GM12874 (cell line): ENCODE measurements at regions not wholly inside any gene's neighbourhood (a gene's known extent, or its start where the extent isn't known, plus 50 kb on each side); places are given as distances from the start of the nearest gene placed in this dataset.

Experiments used
- TF ChIP-seq, protein P1 (sequence below): IDR thresholded peaks from 2 replicates; pipeline ENCODE4 v1.5.1; 2011; ENCODE audit warnings: low read depth, mild to moderate bottlenecking, control low read depth, low read length, moderate library complexity; ENCODE audit not compliant: insufficient read depth

DNA sequence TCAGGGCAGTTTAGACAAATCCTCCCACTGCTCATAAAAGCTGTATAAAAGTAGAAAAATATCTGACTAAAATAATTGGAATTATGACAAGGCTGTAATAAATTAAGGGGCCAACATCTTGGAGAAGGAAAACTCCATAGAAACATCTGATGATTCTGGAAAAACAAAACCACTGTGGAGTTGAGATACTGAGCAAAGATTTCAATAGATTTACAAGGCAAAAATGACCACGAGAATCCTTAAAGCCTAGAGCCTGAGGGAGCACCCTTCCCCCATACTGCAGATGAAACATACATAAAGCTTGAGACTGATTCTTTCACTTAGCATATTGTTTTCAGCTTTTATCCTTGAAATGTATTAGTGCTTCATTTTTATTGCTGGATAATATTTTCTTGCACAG is 286.4 kb upstream of the MMADHC start:
- TF ChIP-seq, protein P1, sequence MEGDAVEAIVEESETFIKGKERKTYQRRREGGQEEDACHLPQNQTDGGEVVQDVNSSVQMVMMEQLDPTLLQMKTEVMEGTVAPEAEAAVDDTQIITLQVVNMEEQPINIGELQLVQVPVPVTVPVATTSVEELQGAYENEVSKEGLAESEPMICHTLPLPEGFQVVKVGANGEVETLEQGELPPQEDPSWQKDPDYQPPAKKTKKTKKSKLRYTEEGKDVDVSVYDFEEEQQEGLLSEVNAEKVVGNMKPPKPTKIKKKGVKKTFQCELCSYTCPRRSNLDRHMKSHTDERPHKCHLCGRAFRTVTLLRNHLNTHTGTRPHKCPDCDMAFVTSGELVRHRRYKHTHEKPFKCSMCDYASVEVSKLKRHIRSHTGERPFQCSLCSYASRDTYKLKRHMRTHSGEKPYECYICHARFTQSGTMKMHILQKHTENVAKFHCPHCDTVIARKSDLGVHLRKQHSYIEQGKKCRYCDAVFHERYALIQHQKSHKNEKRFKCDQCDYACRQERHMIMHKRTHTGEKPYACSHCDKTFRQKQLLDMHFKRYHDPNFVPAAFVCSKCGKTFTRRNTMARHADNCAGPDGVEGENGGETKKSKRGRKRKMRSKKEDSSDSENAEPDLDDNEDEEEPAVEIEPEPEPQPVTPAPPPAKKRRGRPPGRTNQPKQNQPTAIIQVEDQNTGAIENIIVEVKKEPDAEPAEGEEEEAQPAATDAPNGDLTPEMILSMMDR: no peak

DNA sequence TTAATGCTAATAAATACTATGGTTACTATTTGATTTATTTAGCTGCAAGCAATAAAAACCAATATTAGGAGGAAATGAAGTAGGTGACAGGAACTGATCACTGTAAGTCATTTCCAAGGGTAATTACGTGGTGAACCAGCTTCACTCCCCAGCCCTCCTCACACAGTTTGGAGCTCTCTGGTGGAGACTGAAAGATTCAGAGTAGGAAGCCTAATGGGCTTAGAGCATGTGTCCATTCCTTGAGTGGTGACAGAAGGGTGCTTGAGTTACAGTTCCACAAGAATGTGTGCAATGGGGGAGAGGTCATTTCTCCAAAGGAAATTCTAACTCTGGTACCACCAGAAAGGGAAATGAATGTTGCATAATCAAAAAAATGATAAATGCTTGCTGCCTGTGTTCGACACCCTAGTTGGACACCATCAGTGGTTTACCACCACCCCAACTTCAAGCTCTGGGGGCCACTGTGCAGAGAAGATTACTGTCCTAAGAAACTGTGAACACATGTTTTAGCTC is 285.1 kb upstream of the MMADHC start:
- TF ChIP-seq, protein P1: no peak

DNA sequence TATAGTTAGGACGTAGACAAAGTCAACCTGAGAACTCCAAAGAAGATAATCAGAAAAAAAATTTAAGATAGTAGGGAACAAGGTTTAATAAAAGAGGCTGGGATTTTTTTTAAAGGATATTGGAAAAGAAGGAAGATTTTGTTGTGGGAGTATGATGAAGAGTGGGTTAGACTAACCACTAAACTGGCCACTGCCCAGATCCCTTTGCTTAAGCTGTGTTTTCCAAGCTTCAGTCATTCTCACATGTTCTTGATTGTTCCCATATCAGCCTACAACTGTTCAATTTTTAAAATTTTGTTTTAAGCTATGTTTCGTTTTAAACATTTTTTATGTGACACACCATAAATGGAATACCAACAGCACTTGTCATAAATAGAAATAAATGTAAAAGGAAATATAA is 284.5 kb upstream of the MMADHC start:
- TF ChIP-seq, protein P1: no peak

DNA sequence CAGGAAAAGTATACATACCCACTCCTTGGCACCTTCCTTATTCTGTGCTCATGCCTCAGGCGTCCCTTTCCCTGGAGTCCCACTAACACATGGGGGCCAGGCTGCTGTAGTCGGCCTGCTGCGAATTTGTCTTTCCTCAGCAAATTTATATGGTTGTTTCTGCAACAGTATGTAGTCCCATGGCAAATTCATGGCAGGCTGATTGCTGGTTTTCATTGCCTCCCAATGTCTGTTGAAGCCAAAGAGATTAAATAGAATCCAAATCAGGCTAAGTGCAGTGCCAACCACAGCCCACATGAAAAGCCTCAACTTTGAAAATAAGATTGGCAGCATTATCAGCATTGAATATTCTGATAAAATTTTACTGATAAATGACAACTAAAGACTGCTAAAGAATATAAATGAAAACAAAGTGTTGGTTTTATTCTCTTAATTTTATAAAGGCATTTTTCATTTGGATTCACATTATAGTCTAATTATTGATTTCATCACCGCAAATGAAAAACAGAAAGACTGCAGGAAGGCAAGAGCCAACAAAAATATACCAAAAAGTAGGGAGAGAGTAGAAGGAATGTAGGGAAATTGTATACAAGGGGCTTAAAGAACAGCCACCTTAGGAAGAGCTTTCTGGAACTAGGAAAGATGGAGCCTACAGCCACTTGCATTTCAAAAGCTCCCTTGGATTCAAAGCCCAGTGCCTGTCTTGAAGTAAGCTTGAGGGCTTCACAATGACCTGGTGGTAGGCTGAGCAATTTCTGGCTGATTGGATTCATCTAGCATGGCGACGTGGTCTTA is 283.7 kb upstream of the MMADHC start:
- TF ChIP-seq, protein P1: no peak

DNA sequence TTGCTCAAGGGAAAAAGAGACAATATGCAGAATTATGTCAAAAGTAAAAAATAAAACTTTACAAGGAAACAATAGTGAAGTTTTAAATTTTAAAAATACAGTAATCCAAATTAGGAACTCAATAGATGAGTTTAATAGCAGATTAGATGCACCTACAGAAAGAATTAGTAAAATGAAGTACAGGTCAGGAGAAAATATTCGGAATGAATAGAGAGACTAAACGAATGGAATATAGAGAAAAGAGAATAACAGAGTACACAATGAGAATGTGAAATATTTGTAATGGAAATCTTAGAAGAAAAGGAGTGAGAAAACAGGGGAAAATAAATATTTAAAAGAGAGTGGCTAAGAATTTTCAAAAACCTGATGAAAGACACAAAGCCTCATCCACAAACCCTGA is 275.7 kb upstream of the MMADHC start:
- TF ChIP-seq, protein P1: no peak

DNA sequence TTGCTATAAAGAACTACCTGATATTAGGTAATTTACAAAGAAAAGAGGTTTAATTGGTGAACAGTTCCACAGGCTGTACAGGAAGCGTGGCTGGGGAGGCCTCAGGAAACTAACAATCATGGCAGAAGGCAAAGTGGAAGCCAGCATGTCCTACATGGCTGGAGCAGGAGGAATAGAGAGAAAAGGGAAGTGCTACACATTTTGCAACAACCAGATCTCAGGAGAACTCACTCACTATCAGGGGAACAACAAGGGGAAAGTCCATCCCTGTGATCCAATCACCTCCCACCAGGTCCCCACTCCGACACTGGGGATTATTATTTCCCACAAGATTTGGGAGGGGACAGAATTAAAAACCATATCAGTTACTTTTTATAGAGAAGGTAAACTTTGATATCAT is 273.5 kb upstream of the MMADHC start:
- TF ChIP-seq, protein P1: no peak

DNA sequence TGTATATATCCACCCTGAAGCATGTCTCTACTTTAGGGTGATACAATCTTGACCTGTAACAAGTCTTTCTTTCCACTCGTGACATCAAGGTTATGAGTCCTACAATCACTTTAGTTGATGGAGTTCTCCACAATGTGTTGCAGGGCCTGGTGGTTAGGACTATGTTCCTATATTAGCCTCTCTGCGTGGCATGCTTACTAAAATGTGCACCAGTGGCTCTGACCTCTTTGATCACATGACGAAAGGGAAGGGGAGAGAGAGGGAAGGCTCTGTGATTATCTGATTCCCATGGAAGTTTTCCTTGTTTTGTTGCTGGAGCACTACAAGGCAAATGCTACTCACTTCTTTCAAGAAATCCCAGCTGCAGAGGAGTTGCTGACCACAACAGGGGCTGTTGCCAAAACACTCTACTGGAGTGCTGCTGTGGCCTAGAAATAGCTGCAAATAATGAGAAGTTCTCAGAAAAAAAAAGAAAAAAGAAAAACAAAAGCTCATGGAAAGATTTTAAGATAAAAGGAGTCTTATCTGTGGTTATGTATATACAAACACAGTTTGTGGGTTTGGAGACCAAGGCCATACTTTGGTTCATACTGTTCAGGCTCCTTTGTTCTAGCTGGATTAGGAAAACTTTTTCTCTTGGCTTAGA is 272.8 kb upstream of the MMADHC start:
- TF ChIP-seq, protein P1: no peak
